ENCODE measurements at regions not wholly inside any gene's neighbourhood (a gene's known extent, or its start where the extent isn't known, plus 50 kb on each side); places are given as distances from the start of the nearest gene placed in this dataset.

DNA sequence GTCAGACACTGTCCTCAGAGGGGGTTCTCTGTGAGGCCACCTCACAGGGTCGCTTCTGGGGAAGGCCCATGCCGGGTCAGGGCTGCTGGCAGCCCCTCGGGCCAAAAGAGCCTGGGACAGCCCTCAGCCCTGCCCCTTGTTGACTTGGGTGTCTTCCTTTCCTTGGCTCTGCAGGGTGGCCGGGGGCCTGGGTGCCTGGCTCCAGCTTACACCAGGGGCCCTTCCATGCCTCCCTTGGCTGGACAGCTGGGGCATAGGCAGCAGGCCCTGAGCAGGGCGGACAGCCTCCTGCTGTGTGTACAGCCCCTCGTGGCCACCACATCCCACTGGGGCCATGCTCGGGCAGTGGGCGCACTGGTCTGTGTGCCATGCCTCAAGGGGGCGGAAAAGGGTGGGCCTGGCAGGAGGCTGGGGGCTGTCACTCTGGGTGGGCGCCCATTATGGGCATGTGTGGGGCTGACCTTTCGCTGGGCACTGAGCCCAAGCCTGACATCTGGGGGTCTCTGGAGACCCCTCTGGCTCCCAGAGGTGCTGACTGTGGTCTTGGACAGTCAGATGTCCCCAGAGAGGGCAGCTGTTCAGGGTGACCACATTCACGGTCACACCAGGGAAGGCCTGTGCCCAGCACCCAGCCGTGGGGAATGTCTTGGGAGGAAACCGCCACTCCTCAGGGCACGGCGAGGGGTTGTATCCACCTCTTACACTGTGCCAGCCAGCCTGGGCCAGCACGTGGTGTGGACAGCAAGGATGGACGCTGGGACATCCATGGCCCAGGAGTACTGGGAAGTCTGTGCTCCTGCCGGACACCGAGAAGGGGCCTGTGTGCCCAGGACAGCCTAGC, 313.3 kb downstream of the TMEM121 start:
- BruUV-seq (replicated peaks), result no TSS peak
- no peaks in the 10 kb centered on the region for H3K4me1 ChIP-seq (ENCODE audit: insufficient read depth, low read length, poor library complexity, severe bottlenecking)
- no peak for TF ChIP-seq EZH2 (IDR thresholded peaks at IDR 0.05; ENCODE audit: borderline replicate concordance, low read depth, low read length, poor library complexity, severe bottlenecking)
- TF ChIP-seq, protein P1, sequence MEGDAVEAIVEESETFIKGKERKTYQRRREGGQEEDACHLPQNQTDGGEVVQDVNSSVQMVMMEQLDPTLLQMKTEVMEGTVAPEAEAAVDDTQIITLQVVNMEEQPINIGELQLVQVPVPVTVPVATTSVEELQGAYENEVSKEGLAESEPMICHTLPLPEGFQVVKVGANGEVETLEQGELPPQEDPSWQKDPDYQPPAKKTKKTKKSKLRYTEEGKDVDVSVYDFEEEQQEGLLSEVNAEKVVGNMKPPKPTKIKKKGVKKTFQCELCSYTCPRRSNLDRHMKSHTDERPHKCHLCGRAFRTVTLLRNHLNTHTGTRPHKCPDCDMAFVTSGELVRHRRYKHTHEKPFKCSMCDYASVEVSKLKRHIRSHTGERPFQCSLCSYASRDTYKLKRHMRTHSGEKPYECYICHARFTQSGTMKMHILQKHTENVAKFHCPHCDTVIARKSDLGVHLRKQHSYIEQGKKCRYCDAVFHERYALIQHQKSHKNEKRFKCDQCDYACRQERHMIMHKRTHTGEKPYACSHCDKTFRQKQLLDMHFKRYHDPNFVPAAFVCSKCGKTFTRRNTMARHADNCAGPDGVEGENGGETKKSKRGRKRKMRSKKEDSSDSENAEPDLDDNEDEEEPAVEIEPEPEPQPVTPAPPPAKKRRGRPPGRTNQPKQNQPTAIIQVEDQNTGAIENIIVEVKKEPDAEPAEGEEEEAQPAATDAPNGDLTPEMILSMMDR (conservative IDR thresholded peaks at IDR 0.05; ENCODE audit: low read depth, low read length), result no peak
- no peaks in the 10 kb centered on the region for H3K36me3 ChIP-seq (ENCODE audit: insufficient read depth, low read length, poor library complexity, severe bottlenecking)
- intact Hi-C loops (cut with micrococcal nuclease; ENCODE audit: unreplicated experiment), result no loop called here
- no peak overlapping the region for H3K4me3 ChIP-seq (ENCODE audit: low read depth, low read length, poor library complexity, severe bottlenecking)
- H3K27ac ChIP-seq (ENCODE audit: low read depth, low read length, poor library complexity, severe bottlenecking), result no peak overlapping the region
- ChIA-PET CTCF (no interaction called here), POLR2A (ENCODE audit: low non-redundant PET) (no interaction called here)
- peaks cover 41% of the 10 kb centered on the region for H3K27me3 ChIP-seq (replicated peaks; ENCODE audit: insufficient read depth, low read depth, low read length, poor library complexity)
- DNase-seq (ENCODE audit: low spot score), result no peak
- H3K9me3 ChIP-seq (ENCODE audit: low read depth, low read length, poor library complexity, severe bottlenecking), result no peaks in the 10 kb centered on the region

DNA sequence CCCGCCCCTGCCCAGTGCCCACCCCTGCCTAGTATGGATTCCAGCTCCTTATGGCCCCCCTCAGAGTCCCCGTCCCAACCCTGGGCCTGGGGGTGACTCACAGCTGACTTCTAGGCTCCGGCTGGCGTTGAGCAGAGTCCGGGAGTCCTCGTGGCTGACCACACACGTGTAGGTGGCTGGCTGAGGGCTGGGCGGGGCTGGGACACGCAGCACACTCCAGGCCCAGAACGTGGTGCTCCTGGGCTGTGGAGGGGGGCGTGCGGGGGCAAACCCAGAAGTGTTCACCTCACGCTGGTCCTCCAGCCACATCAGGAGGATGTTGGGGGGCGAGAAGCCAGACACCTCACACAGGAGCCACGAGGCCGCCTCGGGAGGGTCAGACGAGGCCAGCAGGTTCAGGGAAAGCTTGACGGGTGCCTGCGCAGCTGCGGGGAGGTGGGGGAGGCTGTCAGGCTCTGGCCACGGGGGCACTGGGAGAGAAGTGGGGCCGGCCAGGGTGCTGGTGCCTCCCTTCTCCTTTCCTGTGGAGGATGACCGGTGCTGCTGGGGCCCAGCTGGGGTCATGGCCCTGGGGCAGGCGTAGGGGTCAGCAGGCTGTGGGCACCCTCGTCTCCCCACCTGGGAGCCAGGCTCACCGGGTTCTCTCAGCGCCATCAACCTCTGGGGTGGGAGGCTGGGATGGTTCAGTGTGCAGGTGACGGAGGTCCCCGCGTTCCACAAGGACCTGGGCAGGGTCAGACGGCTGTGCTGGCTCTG, 314.1 kb downstream of the TMEM121 start:
- no TSS peak for BruUV-seq (replicated peaks)
- TF ChIP-seq, protein P1 (conservative IDR thresholded peaks at IDR 0.05; ENCODE audit: low read depth, low read length), result no peak
- no peak for TF ChIP-seq EZH2 (IDR thresholded peaks at IDR 0.05; ENCODE audit: borderline replicate concordance, low read depth, low read length, poor library complexity, severe bottlenecking)
- intact Hi-C loops (cut with micrococcal nuclease; ENCODE audit: unreplicated experiment), result no loop called here
- H3K27ac ChIP-seq (ENCODE audit: low read depth, low read length, poor library complexity, severe bottlenecking), result no peak overlapping the region
- H3K27me3 ChIP-seq (replicated peaks; ENCODE audit: insufficient read depth, low read depth, low read length, poor library complexity), result peaks cover 36% of the 10 kb centered on the region
- no peaks in the 10 kb centered on the region for H3K9me3 ChIP-seq (ENCODE audit: low read depth, low read length, poor library complexity, severe bottlenecking)
- no peak overlapping the region for H3K4me3 ChIP-seq (ENCODE audit: low read depth, low read length, poor library complexity, severe bottlenecking)
- ChIA-PET CTCF (no interaction called here), POLR2A (ENCODE audit: low non-redundant PET) (no interaction called here)
- H3K36me3 ChIP-seq (ENCODE audit: insufficient read depth, low read length, poor library complexity, severe bottlenecking), result no peaks in the 10 kb centered on the region
- no peak for DNase-seq (ENCODE audit: low spot score)
- H3K4me1 ChIP-seq (ENCODE audit: insufficient read depth, low read length, poor library complexity, severe bottlenecking), result no peaks in the 10 kb centered on the region

DNA sequence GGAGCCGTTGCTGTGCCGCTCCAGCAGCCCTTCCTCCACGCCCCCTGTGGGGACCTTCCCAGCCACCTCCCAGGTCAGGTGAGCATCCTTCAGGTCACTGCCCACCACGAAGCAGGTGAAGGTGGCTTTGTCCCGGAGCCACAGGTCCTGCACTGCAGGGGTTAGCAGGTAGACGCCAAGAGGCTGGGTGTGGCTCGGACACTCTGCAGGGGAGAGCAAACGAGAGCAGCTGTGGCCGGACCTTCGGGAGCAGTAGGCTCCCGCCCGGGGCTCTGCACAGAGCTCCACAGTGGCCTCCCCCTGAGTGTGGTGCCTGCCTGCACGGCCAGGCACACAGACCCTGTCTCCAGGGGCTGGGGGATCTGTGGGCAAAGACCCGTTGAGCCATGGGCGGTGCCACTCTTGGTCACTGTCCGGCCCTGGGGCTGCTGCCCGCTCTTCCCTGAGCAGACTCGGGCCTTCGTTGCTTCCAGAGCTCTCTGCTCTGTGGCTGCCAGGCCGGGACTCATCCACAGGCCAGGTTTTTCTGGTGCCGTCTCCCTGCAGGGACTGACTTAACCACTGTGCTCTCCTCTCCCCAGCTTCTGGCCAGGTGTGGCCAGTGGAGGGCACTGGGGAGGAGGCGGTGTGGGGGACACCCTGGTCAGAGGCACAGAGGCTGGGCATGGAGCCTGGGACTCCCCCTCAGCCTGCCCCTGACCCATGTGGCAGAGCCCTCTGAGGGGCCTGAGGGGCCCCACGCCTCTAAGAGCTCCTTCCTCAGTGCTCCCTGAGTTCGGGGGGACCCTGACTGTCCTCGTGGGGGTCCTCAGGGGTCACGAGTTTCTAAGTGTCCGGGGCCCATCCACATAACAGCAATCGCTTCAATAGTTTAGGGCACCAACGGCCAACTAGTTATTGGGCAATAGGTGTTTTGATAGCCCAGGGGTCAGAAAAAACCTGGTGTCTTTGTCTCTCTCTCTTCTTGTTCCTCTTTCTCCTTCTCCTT, 314.9 kb downstream of the TMEM121 start:
- Histone ChIP-seq H3K36me3 (ENCODE audit: insufficient read depth, low read length, poor library complexity, severe bottlenecking) (no peaks in the 10 kb centered on the region), H3K27me3 (replicated peaks; ENCODE audit: insufficient read depth, low read depth, low read length, poor library complexity) (peaks cover 27% of the 10 kb centered on the region), H3K4me1 (ENCODE audit: insufficient read depth, low read length, poor library complexity, severe bottlenecking) (no peaks in the 10 kb centered on the region), H3K9me3 (ENCODE audit: low read depth, low read length, poor library complexity, severe bottlenecking) (no peaks in the 10 kb centered on the region), H3K27ac (ENCODE audit: low read depth, low read length, poor library complexity, severe bottlenecking) (no peak overlapping the region), H3K4me3 (ENCODE audit: low read depth, low read length, poor library complexity, severe bottlenecking) (no peak overlapping the region)
- intact Hi-C loops (cut with micrococcal nuclease; ENCODE audit: unreplicated experiment), result no loop called here
- ChIA-PET POLR2A (ENCODE audit: low non-redundant PET) (no interaction called here), CTCF (no interaction called here)
- BruUV-seq (replicated peaks), result no TSS peak
- TF ChIP-seq, protein P1 (conservative IDR thresholded peaks at IDR 0.05; ENCODE audit: low read depth, low read length), result no peak
- TF ChIP-seq EZH2 (IDR thresholded peaks at IDR 0.05; ENCODE audit: borderline replicate concordance, low read depth, low read length, poor library complexity, severe bottlenecking), result no peak
- DNase-seq (ENCODE audit: low spot score), result no peak
